HepG2 (cell line): ENCODE measurements at regions not wholly inside any gene's neighbourhood (a gene's known extent, or its start where the extent isn't known, plus 50 kb on each side); places are given as distances from the start of the nearest gene placed in this dataset.
A peak's percentile ranks its signal among the peaks of the same experiment; 100 is the strongest.

Experiments
- DMAP1 ChIP-seq: IDR thresholded peaks from 2 replicates; pipeline ENCODE4 v1.6.1; 2016
- HDAC1 ChIP-seq: sonication (generic); formaldehyde crosslinking; IDR thresholded peaks from 2 replicates; pipeline ENCODE4 v1.5.1; 2020; ENCODE audit warnings: mild to moderate bottlenecking, missing genetic modification reagents
- KLF6 ChIP-seq: IDR thresholded peaks from 2 replicates; pipeline ENCODE4 v1.8.0; 2016; ENCODE audit warnings: missing biosample characterization, missing genetic modification reagents
- MXD4 ChIP-seq: IDR thresholded peaks from 2 replicates; pipeline ENCODE4 v1.6.1; 2016; ENCODE audit warnings: mild to moderate bottlenecking, missing biosample characterization, missing genetic modification reagents
- PCBP1 ChIP-seq: fragments of 200-400 bp; formaldehyde crosslinking; IDR thresholded peaks from 2 replicates; pipeline ENCODE4 v1.6.1; 2017; ENCODE audit warnings: mild to moderate bottlenecking, low read depth, low read length, borderline replicate concordance
- RFX5 ChIP-seq: IDR thresholded peaks from 2 replicates; pipeline ENCODE4 v1.6.1; 2011; ENCODE audit warnings: low read depth, low read length, improper control_type of control experiment
- RFXANK ChIP-seq: IDR thresholded peaks from 2 replicates; pipeline ENCODE4 v1.6.1; 2016
- SMAD1 ChIP-seq: sonication (generic); formaldehyde crosslinking; IDR thresholded peaks from 2 replicates; pipeline ENCODE4 v1.4.0; 2020; ENCODE audit warnings: missing genetic modification reagents, low read depth, mild to moderate bottlenecking, borderline replicate concordance
- SP5 ChIP-seq: IDR thresholded peaks from 2 replicates; pipeline ENCODE4 v1.6.1; 2016; ENCODE audit warnings: low read depth, borderline replicate concordance
- SRSF4 ChIP-seq: fragments of 200-400 bp; formaldehyde crosslinking; IDR thresholded peaks from one replicate; pipeline ENCODE4 v1.6.1; 2018; ENCODE audit warnings: mild to moderate bottlenecking, low read depth, low read length, moderate library complexity; ENCODE audit not compliant: poor library complexity, severe bottlenecking
- TCF12 ChIP-seq, 2 experiments: fragments of 450-650 bp in 1 of 2; sonication (generic) in 1 of 2; formaldehyde crosslinking in 1 of 2; IDR thresholded peaks; 2 replicates each; pipeline versions ENCODE4 v1.6.1 to v1.8.0; 2017 to 2022; ENCODE audit warnings: antibody characterized with exemption in 1 of 2, mild to moderate bottlenecking in 1 of 2, missing genetic modification reagents in 1 of 2, moderate library complexity in 1 of 2
- ZNF121 ChIP-seq: sonication (generic); formaldehyde crosslinking; IDR thresholded peaks from 2 replicates; pipeline ENCODE4 v1.5.0; 2020; ENCODE audit warnings: mild to moderate bottlenecking, missing genetic modification reagents
- ZNF124 ChIP-seq: sonication (generic); formaldehyde crosslinking; IDR thresholded peaks from 2 replicates; pipeline ENCODE4 v1.4.0; 2020; ENCODE audit warnings: missing genetic modification reagents
- TF ChIP-seq, protein P1 (sequence below): IDR thresholded peaks from 2 replicates; pipeline ENCODE4 v1.6.1; 2016; ENCODE audit warnings: missing genetic modification reagents, missing compliant biosample characterization
- TF ChIP-seq, protein P2 (sequence below): IDR thresholded peaks from 2 replicates; pipeline ENCODE4 v1.6.1; 2016
- TF ChIP-seq, protein P3 (sequence below): sonication (generic); formaldehyde crosslinking; IDR thresholded peaks from 2 replicates; pipeline ENCODE4 v1.4.0; 2020; ENCODE audit warnings: missing genetic modification reagents, borderline replicate concordance
- TF ChIP-seq, protein P4 (sequence below): sonication (generic); formaldehyde crosslinking; IDR thresholded peaks from 2 replicates; pipeline ENCODE4 v1.5.0; 2020; ENCODE audit warnings: mild to moderate bottlenecking, missing genetic modification reagents

DNA sequence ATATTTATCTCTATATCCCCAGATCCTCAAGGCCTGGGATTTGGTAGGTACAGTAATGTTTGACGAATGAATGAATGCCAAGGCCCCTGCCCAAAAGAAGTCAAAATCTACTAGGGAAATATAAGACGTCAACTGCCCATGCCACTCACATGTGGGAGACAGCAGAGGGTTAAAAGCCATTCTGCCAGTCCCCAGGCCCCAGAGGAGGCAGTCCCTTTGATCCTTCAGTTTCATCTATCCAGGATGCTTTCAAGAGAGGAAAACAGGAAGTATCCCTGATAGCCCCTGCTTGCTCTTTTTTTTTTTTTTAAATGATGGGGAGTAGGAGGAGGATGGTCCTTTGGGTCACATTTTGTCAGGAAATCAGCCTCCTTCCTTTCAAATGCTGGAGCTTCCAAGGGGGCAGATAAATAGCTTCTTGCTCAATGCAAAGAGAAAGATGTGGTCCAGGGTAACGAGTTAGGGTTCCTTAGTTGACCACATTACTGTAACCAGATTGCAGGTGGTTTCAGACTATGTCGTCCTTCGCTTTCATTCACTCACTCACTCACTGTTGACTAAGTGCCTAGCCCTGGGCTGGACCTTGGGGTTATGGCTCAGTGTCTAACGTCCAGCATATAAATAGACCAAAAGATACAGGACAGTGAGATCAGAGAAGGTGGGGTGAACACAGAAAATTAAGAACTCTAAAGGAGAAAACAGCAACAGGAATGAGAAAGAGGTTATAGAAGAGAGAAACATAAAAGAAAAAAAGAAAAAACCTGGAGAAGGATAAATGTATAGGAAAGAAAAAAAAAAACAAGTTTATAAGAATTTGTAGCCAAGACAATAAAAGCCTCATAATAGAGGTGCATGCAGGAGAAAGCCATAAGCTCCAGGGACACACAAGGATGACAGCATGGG lies 64.6 kb upstream of the PIM1 start (continued):
- TF ChIP-seq RFXANK (CRISPR knock-in tag) (no peak), ZNF124 (CRISPR knock-in tag) (peak; percentile 59; the same call in 1 of the 2 replicates), PCBP1 (no peak), RFX5 (no peak), SP5 (CRISPR knock-in tag) (peak; percentile 85), SMAD1 (CRISPR knock-in tag) (no peak), MXD4 (CRISPR knock-in tag) (no peak), KLF6 (CRISPR knock-in tag) (0 out of 2 replicates have a peak, but pooled peaks have one; percentile 56), ZNF121 (no peak), TCF12 (IDR thresholded peaks at IDR 0.05) (no peak), TCF12 (CRISPR knock-in tag; IDR thresholded peaks at IDR 0.05) (peak; percentile 80; the same call in 1 of the 2 replicates), DMAP1 (CRISPR knock-in tag) (no peak), SRSF4 (no peak), HDAC1 (peak; percentile 89)
- TF ChIP-seq, protein P1, sequence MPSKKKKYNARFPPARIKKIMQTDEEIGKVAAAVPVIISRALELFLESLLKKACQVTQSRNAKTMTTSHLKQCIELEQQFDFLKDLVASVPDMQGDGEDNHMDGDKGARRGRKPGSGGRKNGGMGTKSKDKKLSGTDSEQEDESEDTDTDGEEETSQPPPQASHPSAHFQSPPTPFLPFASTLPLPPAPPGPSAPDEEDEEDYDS (CRISPR knock-in tag) = no peak; the same call in 1 of the 2 replicates
- TF ChIP-seq, protein P2, sequence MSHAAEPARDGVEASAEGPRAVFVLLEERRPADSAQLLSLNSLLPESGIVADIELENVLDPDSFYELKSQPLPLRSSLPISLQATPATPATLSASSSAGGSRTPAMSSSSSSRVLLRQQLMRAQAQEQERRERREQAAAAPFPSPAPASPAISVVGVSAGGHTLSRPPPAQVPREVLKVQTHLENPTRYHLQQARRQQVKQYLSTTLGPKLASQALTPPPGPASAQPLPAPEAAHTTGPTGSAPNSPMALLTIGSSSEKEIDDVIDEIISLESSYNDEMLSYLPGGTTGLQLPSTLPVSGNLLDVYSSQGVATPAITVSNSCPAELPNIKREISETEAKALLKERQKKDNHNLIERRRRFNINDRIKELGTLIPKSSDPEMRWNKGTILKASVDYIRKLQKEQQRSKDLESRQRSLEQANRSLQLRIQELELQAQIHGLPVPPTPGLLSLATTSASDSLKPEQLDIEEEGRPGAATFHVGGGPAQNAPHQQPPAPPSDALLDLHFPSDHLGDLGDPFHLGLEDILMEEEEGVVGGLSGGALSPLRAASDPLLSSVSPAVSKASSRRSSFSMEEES (CRISPR knock-in tag) = peak; percentile 91
- TF ChIP-seq, protein P3, sequence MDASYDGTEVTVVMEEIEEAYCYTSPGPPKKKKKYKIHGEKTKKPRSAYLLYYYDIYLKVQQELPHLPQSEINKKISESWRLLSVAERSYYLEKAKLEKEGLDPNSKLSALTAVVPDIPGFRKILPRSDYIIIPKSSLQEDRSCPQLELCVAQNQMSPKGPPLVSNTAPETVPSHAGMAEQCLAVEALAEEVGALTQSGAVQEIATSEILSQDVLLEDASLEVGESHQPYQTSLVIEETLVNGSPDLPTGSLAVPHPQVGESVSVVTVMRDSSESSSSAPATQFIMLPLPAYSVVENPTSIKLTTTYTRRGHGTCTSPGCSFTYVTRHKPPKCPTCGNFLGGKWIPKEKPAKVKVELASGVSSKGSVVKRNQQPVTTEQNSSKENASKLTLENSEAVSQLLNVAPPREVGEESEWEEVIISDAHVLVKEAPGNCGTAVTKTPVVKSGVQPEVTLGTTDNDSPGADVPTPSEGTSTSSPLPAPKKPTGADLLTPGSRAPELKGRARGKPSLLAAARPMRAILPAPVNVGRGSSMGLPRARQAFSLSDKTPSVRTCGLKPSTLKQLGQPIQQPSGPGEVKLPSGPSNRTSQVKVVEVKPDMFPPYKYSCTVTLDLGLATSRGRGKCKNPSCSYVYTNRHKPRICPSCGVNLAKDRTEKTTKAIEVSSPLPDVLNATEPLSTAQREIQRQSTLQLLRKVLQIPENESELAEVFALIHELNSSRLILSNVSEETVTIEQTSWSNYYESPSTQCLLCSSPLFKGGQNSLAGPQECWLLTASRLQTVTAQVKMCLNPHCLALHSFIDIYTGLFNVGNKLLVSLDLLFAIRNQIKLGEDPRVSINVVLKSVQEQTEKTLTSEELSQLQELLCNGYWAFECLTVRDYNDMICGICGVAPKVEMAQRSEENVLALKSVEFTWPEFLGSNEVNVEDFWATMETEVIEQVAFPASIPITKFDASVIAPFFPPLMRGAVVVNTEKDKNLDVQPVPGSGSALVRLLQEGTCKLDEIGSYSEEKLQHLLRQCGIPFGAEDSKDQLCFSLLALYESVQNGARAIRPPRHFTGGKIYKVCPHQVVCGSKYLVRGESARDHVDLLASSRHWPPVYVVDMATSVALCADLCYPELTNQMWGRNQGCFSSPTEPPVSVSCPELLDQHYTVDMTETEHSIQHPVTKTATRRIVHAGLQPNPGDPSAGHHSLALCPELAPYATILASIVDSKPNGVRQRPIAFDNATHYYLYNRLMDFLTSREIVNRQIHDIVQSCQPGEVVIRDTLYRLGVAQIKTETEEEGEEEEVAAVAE (CRISPR knock-in tag) = 0 out of 2 replicates have a peak, but pooled peaks have one; percentile 5
- TF ChIP-seq, protein P4, sequence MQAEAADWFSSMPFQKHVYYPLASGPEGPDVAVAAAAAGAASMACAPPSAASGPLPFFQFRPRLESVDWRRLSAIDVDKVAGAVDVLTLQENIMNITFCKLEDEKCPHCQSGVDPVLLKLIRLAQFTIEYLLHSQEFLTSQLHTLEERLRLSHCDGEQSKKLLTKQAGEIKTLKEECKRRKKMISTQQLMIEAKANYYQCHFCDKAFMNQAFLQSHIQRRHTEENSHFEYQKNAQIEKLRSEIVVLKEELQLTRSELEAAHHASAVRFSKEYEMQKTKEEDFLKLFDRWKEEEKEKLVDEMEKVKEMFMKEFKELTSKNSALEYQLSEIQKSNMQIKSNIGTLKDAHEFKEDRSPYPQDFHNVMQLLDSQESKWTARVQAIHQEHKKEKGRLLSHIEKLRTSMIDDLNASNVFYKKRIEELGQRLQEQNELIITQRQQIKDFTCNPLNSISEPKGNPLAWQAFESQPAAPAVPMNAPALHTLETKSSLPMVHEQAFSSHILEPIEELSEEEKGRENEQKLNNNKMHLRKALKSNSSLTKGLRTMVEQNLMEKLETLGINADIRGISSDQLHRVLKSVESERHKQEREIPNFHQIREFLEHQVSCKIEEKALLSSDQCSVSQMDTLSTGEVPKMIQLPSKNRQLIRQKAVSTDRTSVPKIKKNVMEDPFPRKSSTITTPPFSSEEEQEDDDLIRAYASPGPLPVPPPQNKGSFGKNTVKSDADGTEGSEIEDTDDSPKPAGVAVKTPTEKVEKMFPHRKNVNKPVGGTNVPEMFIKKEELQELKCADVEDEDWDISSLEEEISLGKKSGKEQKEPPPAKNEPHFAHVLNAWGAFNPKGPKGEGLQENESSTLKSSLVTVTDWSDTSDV (CRISPR knock-in tag) = no peak
